ENCODE measurements at regions not wholly inside any gene's neighbourhood (a gene's known extent, or its start where the extent isn't known, plus 50 kb on each side); places are given as distances from the start of the nearest gene placed in this dataset.
"Not testable (repeated sequence)": the region's sequence is repeated elsewhere in the genome, so short reads cannot be mapped to it uniquely, and the experiment has no call there.

DNA sequence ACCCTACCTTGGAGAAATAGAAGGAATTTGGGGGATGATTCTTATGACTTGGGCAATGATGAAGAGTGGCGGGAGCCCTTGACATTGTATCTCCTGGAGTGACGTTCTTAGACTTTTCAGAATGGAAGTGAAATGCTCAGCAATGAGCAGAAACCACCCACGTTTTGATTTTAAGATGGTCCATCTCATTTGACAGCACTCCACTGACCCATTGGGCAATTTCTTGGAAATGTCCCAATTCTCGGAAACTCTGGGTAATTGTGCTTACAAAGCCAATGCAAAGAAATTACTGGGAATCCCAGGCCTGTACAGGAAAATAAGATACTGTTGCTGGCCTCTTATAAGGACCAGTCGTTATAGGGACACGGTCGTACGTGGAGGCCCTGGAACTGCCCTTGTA lies 170.0 kb upstream of the COPS8 start:
- no peaks in the 10 kb centered on the region for H3K4me1 Mint-ChIP-seq
- no peaks in the 10 kb centered on the region for H3K36me3 Mint-ChIP-seq
- DNase-seq (no peak), ATAC-seq (ENCODE audit: low read depth in 2 of 2) (no peak)
- no peak overlapping the region for H3K4me3 Mint-ChIP-seq
- H3K27me3 ChIP-seq (ENCODE audit: control insufficient read depth, insufficient read depth, low read length), result no peaks in the 10 kb centered on the region
- H3K4me1 ChIP-seq (ENCODE audit: control insufficient read depth, insufficient read depth, low read length, poor library complexity, severe bottlenecking), result no peaks in the 10 kb centered on the region
- H3K27ac Mint-ChIP-seq, result no peak overlapping the region
- no peaks in the 10 kb centered on the region for H3K9me3 Mint-ChIP-seq
- no peak overlapping the region for H3K27ac ChIP-seq (ENCODE audit: insufficient read depth, low read length, poor library complexity, severe bottlenecking)
- no peaks in the 10 kb centered on the region for H3K36me3 ChIP-seq (ENCODE audit: control insufficient read depth, insufficient read depth, low read length)
- peaks cover 10% of the 10 kb centered on the region for H3K27me3 Mint-ChIP-seq
- H3K4me3 ChIP-seq (ENCODE audit: low read depth, low read length), result no peak overlapping the region
- no peaks in the 10 kb centered on the region for H3K9me3 ChIP-seq (ENCODE audit: control insufficient read depth in 2 of 2, low read length in 2 of 2)

DNA sequence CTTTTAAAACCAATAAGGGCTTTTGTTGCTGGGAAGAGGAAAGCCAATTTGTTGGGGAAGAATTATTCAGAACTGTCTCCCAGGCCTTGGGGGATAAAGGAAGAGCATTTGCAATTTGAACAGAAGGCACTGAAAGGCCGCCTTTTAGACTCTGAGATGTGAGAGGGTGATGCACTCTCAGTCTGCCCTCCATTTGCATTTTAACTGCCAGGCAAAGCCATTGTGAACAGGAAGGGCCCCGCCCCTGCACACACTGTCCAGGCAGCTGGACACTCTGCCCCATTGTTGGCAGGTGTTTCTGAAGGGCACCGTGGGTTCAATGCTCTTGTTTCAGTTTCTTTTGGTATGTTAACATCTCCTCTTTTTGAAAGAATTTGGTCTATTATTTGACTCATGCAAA lies 169.5 kb upstream of the COPS8 start:
- no peaks in the 10 kb centered on the region for H3K4me1 Mint-ChIP-seq
- ATAC-seq (ENCODE audit: low read depth in 2 of 2), result no peak

DNA sequence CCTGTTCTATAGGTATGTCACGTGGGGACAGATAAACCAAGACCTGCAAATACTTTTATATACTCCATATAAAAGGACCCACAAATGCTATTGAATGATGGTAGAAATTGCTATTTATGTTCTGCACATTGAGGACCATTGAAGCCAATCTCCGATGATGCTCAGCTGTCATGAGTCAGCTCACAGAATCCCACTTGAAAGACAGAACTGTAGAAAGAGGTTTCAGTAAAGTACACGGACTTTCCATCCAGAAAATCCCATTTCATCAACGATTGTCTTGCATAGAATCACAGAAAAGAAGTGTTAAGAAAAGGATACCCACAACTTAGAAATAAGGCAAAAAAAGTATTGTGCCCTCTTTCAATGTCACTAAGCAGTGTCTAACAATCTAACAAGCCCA lies 169.0 kb upstream of the COPS8 start:
- Histone ChIP-seq H3K36me3 (ENCODE audit: control insufficient read depth, insufficient read depth, low read length) (no peaks in the 10 kb centered on the region), H3K4me3 (ENCODE audit: low read depth, low read length) (no peak overlapping the region), H3K27ac (ENCODE audit: insufficient read depth, low read length, poor library complexity, severe bottlenecking) (no peak overlapping the region), H3K27me3 (ENCODE audit: control insufficient read depth, insufficient read depth, low read length) (no peaks in the 10 kb centered on the region), H3K4me1 (ENCODE audit: control insufficient read depth, insufficient read depth, low read length, poor library complexity, severe bottlenecking) (no peaks in the 10 kb centered on the region), H3K9me3 (ENCODE audit: control insufficient read depth in 2 of 2, low read length in 2 of 2) (no peaks in the 10 kb centered on the region)
- DNase-seq (no peak), ATAC-seq (ENCODE audit: low read depth in 2 of 2) (no peak)
- H3K27me3 Mint-ChIP-seq, result peaks cover 10% of the 10 kb centered on the region
- H3K4me3 Mint-ChIP-seq, result no peak overlapping the region
- no peak overlapping the region for H3K27ac Mint-ChIP-seq
- no peaks in the 10 kb centered on the region for H3K36me3 Mint-ChIP-seq
- no peaks in the 10 kb centered on the region for H3K4me1 Mint-ChIP-seq
- no peaks in the 10 kb centered on the region for H3K9me3 Mint-ChIP-seq

More for the DNA sequence above, 169.5 kb upstream of the COPS8 start:
- Mint-ChIP-seq H3K36me3 (no peaks in the 10 kb centered on the region), H3K9me3 (no peaks in the 10 kb centered on the region), H3K27me3 (peaks cover 10% of the 10 kb centered on the region), H3K4me3 (no peak overlapping the region), H3K27ac (no peak overlapping the region)
- H3K9me3 ChIP-seq (ENCODE audit: control insufficient read depth in 2 of 2, low read length in 2 of 2), result no peaks in the 10 kb centered on the region
- no peak overlapping the region for H3K4me3 ChIP-seq (ENCODE audit: low read depth, low read length)
- no peaks in the 10 kb centered on the region for H3K27me3 ChIP-seq (ENCODE audit: control insufficient read depth, insufficient read depth, low read length)
- no peaks in the 10 kb centered on the region for H3K4me1 ChIP-seq (ENCODE audit: control insufficient read depth, insufficient read depth, low read length, poor library complexity, severe bottlenecking)
- H3K27ac ChIP-seq (ENCODE audit: insufficient read depth, low read length, poor library complexity, severe bottlenecking), result no peak overlapping the region
- DNase-seq, result no peak
- H3K36me3 ChIP-seq (ENCODE audit: control insufficient read depth, insufficient read depth, low read length), result no peaks in the 10 kb centered on the region

DNA sequence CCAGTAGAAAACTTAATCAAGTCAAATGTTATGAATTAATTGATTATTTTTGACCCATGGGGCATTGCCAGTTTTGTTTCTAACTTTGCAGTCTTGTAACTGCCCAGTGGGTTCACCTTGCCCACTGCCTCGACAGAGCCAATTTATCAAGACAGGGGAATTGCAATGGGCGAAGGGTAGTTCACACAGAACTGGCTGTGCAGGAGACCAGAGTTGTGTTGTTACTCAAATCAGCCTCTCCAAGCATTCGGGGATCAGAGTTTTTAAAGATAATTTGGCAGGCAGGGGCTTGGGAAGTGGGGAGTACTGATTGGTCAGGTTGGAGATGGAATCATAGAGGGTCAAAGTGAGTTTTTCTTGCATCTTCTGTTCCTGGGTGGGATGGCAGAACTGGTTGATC lies 168.5 kb upstream of the COPS8 start:
- Mint-ChIP-seq H3K9me3 (no peaks in the 10 kb centered on the region), H3K36me3 (no peaks in the 10 kb centered on the region), H3K4me3 (no peak overlapping the region), H3K27me3 (peaks cover 10% of the 10 kb centered on the region), H3K4me1 (no peaks in the 10 kb centered on the region), H3K27ac (no peak overlapping the region)
- H3K4me3 ChIP-seq (ENCODE audit: low read depth, low read length), result no peak overlapping the region
- H3K27ac ChIP-seq (ENCODE audit: insufficient read depth, low read length, poor library complexity, severe bottlenecking), result no peak overlapping the region
- ATAC-seq (ENCODE audit: low read depth in 2 of 2) (no peak), DNase-seq (no peak)
- no peaks in the 10 kb centered on the region for H3K9me3 ChIP-seq (ENCODE audit: control insufficient read depth in 2 of 2, low read length in 2 of 2)
- H3K4me1 ChIP-seq (ENCODE audit: control insufficient read depth, insufficient read depth, low read length, poor library complexity, severe bottlenecking), result no peaks in the 10 kb centered on the region
- H3K27me3 ChIP-seq (ENCODE audit: control insufficient read depth, insufficient read depth, low read length), result no peaks in the 10 kb centered on the region
- H3K36me3 ChIP-seq (ENCODE audit: control insufficient read depth, insufficient read depth, low read length), result no peaks in the 10 kb centered on the region

DNA sequence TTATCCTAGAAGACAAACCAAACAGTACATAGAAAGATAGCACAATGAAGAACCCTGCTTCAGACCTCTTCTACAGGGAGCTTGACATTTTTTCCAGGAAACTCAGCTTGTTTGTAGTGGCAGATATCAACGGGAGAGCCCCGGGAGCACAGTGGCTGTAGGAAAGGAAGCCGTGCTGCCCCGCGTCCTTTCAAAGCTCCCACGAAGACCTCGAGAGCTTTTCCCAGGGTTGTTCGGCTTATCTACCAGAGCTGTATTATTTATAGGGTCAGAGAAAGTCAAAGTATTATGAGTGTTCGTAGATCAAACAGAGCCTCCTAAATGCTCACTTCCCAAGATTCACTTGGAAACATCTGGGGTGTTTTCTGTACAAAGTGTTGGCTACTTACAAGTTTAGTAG lies 167.1 kb upstream of the COPS8 start:
- Mint-ChIP-seq H3K36me3 (no peaks in the 10 kb centered on the region), H3K9me3 (no peaks in the 10 kb centered on the region), H3K4me3 (no peak overlapping the region), H3K4me1 (no peaks in the 10 kb centered on the region), H3K27me3 (peaks cover 13% of the 10 kb centered on the region), H3K27ac (no peak overlapping the region)
- Histone ChIP-seq H3K9me3 (ENCODE audit: control insufficient read depth in 2 of 2, low read length in 2 of 2) (no peaks in the 10 kb centered on the region), H3K36me3 (ENCODE audit: control insufficient read depth, insufficient read depth, low read length) (no peaks in the 10 kb centered on the region), H3K27ac (ENCODE audit: insufficient read depth, low read length, poor library complexity, severe bottlenecking) (no peak overlapping the region), H3K27me3 (ENCODE audit: control insufficient read depth, insufficient read depth, low read length) (no peaks in the 10 kb centered on the region), H3K4me1 (ENCODE audit: control insufficient read depth, insufficient read depth, low read length, poor library complexity, severe bottlenecking) (no peaks in the 10 kb centered on the region), H3K4me3 (ENCODE audit: low read depth, low read length) (no peak overlapping the region)
- DNase-seq (no peak), ATAC-seq (ENCODE audit: low read depth in 2 of 2) (no peak)

DNA sequence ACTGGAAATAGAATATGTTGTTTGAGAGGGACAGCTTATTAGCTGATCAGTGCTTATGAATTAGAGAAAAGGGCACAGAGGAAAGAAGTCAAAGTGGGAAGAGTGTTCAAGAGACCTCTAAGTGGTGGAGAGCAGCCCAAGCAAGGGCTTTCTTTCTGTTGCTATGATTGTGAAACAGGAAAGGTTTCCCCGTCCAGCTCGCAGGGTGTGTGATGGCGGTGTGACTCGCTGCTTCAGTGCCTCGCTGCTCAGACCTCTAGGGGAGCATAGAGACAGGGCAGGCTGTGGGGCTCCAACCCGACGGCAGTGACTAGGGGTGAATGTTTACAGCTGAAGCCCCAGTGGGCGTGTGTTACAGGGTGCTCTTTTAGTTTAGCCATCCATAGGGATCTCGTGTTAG lies 166.5 kb upstream of the COPS8 start:
- no peaks in the 10 kb centered on the region for H3K4me1 ChIP-seq (ENCODE audit: control insufficient read depth, insufficient read depth, low read length, poor library complexity, severe bottlenecking)
- no peak overlapping the region for H3K27ac Mint-ChIP-seq
- H3K36me3 Mint-ChIP-seq, result no peaks in the 10 kb centered on the region
- no peaks in the 10 kb centered on the region for H3K36me3 ChIP-seq (ENCODE audit: control insufficient read depth, insufficient read depth, low read length)
- H3K9me3 ChIP-seq (ENCODE audit: control insufficient read depth in 2 of 2, low read length in 2 of 2), result no peaks in the 10 kb centered on the region
- no peak for ATAC-seq (ENCODE audit: low read depth in 2 of 2)
- H3K27ac ChIP-seq (ENCODE audit: insufficient read depth, low read length, poor library complexity, severe bottlenecking), result no peak overlapping the region
- no peaks in the 10 kb centered on the region for H3K27me3 ChIP-seq (ENCODE audit: control insufficient read depth, insufficient read depth, low read length)
- no peaks in the 10 kb centered on the region for H3K4me1 Mint-ChIP-seq
- no peak overlapping the region for H3K4me3 Mint-ChIP-seq
- no peak for DNase-seq
- H3K4me3 ChIP-seq (ENCODE audit: low read depth, low read length), result no peak overlapping the region
- no peaks in the 10 kb centered on the region for H3K9me3 Mint-ChIP-seq
- H3K27me3 Mint-ChIP-seq, result peaks cover 13% of the 10 kb centered on the region

DNA sequence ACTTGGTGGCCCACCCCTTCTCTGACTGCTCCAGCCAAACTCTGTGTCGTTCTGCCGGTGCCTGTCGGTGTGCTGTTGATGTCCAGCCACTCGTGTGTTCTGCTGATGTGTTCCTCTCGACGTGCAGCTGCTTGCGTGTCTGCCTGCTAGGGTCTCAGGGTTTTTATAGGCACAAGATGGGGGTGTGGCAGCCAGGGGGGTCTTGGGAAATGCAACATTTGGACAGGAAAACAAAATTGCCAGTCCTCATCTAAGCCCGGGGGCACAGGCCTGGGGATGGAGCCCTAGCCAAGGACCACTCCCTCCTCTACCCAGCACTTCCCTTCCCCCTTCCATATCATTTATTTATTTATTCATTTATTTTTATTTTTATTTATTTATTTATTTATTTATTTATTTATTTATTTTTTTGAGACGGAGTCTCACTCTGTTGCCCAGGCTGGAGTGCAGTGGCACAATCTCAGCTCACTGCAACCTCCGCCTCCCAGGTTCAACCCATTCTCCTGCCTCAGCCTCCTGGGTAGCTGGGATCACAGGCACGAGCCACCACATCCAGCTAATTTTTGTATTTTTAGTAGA lies 165.8 kb upstream of the COPS8 start:
- not testable (repeated sequence) for H3K27ac ChIP-seq (ENCODE audit: insufficient read depth, low read length, poor library complexity, severe bottlenecking); H3K4me1 Mint-ChIP-seq; DNase-seq; H3K4me3 Mint-ChIP-seq; H3K4me1 ChIP-seq (ENCODE audit: control insufficient read depth, insufficient read depth, low read length, poor library complexity, severe bottlenecking); H3K27ac Mint-ChIP-seq; H3K9me3 ChIP-seq (ENCODE audit: control insufficient read depth in 2 of 2, low read length in 2 of 2); H3K9me3 Mint-ChIP-seq; H3K36me3 Mint-ChIP-seq; H3K4me3 ChIP-seq (ENCODE audit: low read depth, low read length); H3K36me3 ChIP-seq (ENCODE audit: control insufficient read depth, insufficient read depth, low read length); ATAC-seq (ENCODE audit: low read depth in 2 of 2); H3K27me3 ChIP-seq (ENCODE audit: control insufficient read depth, insufficient read depth, low read length)
- peaks cover 13% of the 10 kb centered on the region for H3K27me3 Mint-ChIP-seq

DNA sequence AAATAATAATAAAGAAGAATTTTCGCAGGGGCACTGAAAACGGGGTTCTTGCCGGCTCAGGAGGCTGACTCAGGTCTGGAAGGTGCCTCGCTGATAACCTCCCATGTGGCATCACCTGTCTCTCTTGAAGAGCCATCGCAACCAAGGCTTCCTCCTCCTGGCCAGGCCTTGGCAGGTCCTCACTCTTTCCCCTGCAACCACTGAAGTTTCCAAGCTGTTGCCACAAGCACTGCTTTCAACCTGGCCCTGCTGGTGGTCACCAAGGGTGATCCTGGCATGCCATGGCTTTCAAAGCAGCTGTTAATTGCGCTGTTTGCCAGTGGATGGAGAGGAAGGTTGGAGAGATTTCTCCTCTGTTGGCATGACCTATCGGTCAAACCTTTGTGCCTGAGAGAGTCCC lies 163.6 kb upstream of the COPS8 start:
- H3K27me3 Mint-ChIP-seq, result peaks cover 22% of the 10 kb centered on the region
- no peaks in the 10 kb centered on the region for H3K36me3 ChIP-seq (ENCODE audit: control insufficient read depth, insufficient read depth, low read length)
- no peak overlapping the region for H3K27ac ChIP-seq (ENCODE audit: insufficient read depth, low read length, poor library complexity, severe bottlenecking)
- H3K4me3 ChIP-seq (ENCODE audit: low read depth, low read length), result no peak overlapping the region
- peaks cover 4% of the 10 kb centered on the region for H3K27me3 ChIP-seq (ENCODE audit: control insufficient read depth, insufficient read depth, low read length)
- no peak for ATAC-seq (ENCODE audit: low read depth in 2 of 2)
- no peaks in the 10 kb centered on the region for H3K4me1 ChIP-seq (ENCODE audit: control insufficient read depth, insufficient read depth, low read length, poor library complexity, severe bottlenecking)
- H3K36me3 Mint-ChIP-seq, result no peaks in the 10 kb centered on the region
- H3K9me3 Mint-ChIP-seq, result no peaks in the 10 kb centered on the region
- H3K4me1 Mint-ChIP-seq, result no peaks in the 10 kb centered on the region
- DNase-seq, result no peak
- H3K27ac Mint-ChIP-seq, result no peak overlapping the region
- H3K9me3 ChIP-seq (ENCODE audit: control insufficient read depth in 2 of 2, low read length in 2 of 2), result no peaks in the 10 kb centered on the region
- H3K4me3 Mint-ChIP-seq, result no peak overlapping the region

Measured in CD4-positive, CD25-positive, alpha-beta regulatory T cell (primary cell).